A673 (cell line): ENCODE measurements at regions not wholly inside any gene's neighbourhood (a gene's known extent, or its start where the extent isn't known, plus 50 kb on each side); places are given as distances from the start of the nearest gene placed in this dataset.

Experiments
- CTCF ChIP-seq: fragments of 300-800, 200-600 bp; sonication (generic); conservative IDR thresholded peaks from 2 replicates; pipeline ENCODE4 v1.5.1; 2017; ENCODE audit warnings: low read depth, mild to moderate bottlenecking, antibody characterized with exemption, low read length, moderate library complexity, mixed read lengths
- EZH2 ChIP-seq: fragments of 200-600 bp; sonication (generic); IDR thresholded peaks from 2 replicates; pipeline ENCODE4 v1.6.1; 2017; ENCODE audit warnings: borderline replicate concordance, low read depth, mild to moderate bottlenecking, mixed read lengths, antibody characterized with exemption, low read length; ENCODE audit not compliant: poor library complexity, severe bottlenecking

- TF ChIP-seq CTCF (no peak), EZH2 (no peak)
These were observed 203.6 kb upstream of the SLC35G4 start for GRCh38 chr18:11405804-11406203.
